Loucy (cell line): ENCODE measurements at regions not wholly inside any gene's neighbourhood (a gene's known extent, or its start where the extent isn't known, plus 50 kb on each side); places are given as distances from the start of the nearest gene placed in this dataset.

Experiments
- H2AFZ ChIP-seq: fragments of 200-600 bp; sonication (generic); 2 replicates; pipeline ENCODE4 v1.6.0; 2016; ENCODE audit warnings: antibody characterized with exemption, mild to moderate bottlenecking, low read length, moderate library complexity
- H3F3A ChIP-seq: fragments of 200-600 bp; 2 replicates; pipeline ENCODE4 v1.6.0; 2016; ENCODE audit warnings: antibody characterized with exemption, low read depth, mild to moderate bottlenecking
- H3K27me3 ChIP-seq: fragments of 200-600 bp; sonication (generic); 2 replicates; pipeline ENCODE4 v1.6.1; 2014; ENCODE audit warnings: low read length, mild to moderate bottlenecking; ENCODE audit not compliant: insufficient read depth, poor library complexity, severe bottlenecking
- H3K36me3 ChIP-seq: fragments of 200-600 bp; sonication (generic); 2 replicates; pipeline ENCODE4 v1.6.1; 2016; ENCODE audit warnings: low read length; ENCODE audit not compliant: insufficient read depth
- H3K4me1 ChIP-seq: fragments of 200-600 bp; sonication (generic); 2 replicates; pipeline ENCODE4 v1.5.1; 2014; ENCODE audit warnings: low read length, mild to moderate bottlenecking; ENCODE audit not compliant: insufficient read depth, poor library complexity, severe bottlenecking
- H3K4me2 ChIP-seq: fragments of 200-600 bp; sonication (generic); 2 replicates; pipeline ENCODE4 v1.6.0; 2014; ENCODE audit warnings: antibody characterized with exemption, low read length, low read depth, mild to moderate bottlenecking; ENCODE audit not compliant: poor library complexity, severe bottlenecking
- H3K4me3 ChIP-seq: fragments of 200-600 bp; sonication (generic); 2 replicates; pipeline ENCODE4 v1.5.1; 2014; ENCODE audit warnings: low read length, mild to moderate bottlenecking, mixed read lengths; ENCODE audit not compliant: poor library complexity, severe bottlenecking
- H3K79me2 ChIP-seq: fragments of 200-600 bp; sonication (generic); 2 replicates; pipeline ENCODE4 v1.6.1; 2014; ENCODE audit warnings: low read length; ENCODE audit not compliant: insufficient read depth
- H3K9ac ChIP-seq: fragments of 200-600 bp; sonication (generic); 2 replicates; pipeline ENCODE4 v1.6.0; 2014; ENCODE audit warnings: mild to moderate bottlenecking, low read depth, low read length, moderate library complexity; ENCODE audit not compliant: poor library complexity, severe bottlenecking
- H3K9me2 ChIP-seq: fragments of 200-600 bp; sonication (generic); replicated peaks from 2 replicates; pipeline ENCODE4 v1.6.1; 2016; ENCODE audit warnings: low read depth, low read length, mixed read lengths
- H3K9me3 ChIP-seq: fragments of 200-600 bp; sonication (generic); 2 replicates; pipeline ENCODE4 v1.6.1; 2014; ENCODE audit warnings: mild to moderate bottlenecking, antibody characterized with exemption, low read length, low read depth; ENCODE audit not compliant: insufficient read depth
- H4K20me1 ChIP-seq: fragments of 200-600 bp; sonication (generic); 2 replicates; pipeline ENCODE4 v1.6.0; 2014; ENCODE audit warnings: antibody characterized with exemption, low read length, mild to moderate bottlenecking; ENCODE audit not compliant: insufficient read depth, poor library complexity, severe bottlenecking
- EZH2phosphoT487 ChIP-seq: fragments of 200-600 bp; IDR thresholded peaks from 2 replicates; pipeline ENCODE4 v1.6.1; 2018; ENCODE audit warnings: antibody characterized with exemption, mild to moderate bottlenecking, moderate library complexity, borderline replicate concordance
- TF ChIP-seq, protein P1 (sequence below): fragments of 200-600 bp; sonication (generic); conservative IDR thresholded peaks from 2 replicates; pipeline ENCODE4 v1.5.1; 2014; ENCODE audit warnings: mild to moderate bottlenecking, antibody characterized with exemption, low read length

DNA sequence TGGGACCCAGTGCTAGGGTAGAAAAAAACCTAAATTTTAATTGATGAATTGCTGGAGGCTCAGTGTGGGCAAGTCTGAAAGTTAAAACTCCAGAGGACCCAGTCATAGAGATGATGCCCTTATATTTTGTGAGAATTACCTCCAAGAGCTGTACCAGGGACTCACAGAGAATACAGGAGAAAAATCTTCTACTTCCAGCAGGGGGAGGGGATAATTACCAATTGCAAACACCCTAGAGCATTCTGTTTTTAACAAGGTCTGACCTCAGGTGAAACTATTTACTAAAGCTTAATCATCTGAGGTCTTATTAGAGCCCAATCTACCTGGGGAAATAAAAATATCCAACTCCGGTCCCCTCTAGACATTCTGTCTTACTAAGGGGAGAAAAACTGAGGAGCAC lies 994.7 kb upstream of the MIR17HG start:
- Histone ChIP-seq H3K27me3 (no peaks in the 10 kb centered on the region), H3K4me3 (no peak overlapping the region), H3K79me2 (no peaks in the 10 kb centered on the region), H3K9me3 (no peaks in the 10 kb centered on the region), H4K20me1 (no peaks in the 10 kb centered on the region), H2AFZ (no peak overlapping the region), H3K4me2 (no peak overlapping the region), H3K9me2 (no peaks in the 10 kb centered on the region), H3K36me3 (no peaks in the 10 kb centered on the region), H3F3A (no peaks in the 10 kb centered on the region), H3K9ac (no peak overlapping the region), H3K4me1 (no peaks in the 10 kb centered on the region)
- TF ChIP-seq, protein P1, sequence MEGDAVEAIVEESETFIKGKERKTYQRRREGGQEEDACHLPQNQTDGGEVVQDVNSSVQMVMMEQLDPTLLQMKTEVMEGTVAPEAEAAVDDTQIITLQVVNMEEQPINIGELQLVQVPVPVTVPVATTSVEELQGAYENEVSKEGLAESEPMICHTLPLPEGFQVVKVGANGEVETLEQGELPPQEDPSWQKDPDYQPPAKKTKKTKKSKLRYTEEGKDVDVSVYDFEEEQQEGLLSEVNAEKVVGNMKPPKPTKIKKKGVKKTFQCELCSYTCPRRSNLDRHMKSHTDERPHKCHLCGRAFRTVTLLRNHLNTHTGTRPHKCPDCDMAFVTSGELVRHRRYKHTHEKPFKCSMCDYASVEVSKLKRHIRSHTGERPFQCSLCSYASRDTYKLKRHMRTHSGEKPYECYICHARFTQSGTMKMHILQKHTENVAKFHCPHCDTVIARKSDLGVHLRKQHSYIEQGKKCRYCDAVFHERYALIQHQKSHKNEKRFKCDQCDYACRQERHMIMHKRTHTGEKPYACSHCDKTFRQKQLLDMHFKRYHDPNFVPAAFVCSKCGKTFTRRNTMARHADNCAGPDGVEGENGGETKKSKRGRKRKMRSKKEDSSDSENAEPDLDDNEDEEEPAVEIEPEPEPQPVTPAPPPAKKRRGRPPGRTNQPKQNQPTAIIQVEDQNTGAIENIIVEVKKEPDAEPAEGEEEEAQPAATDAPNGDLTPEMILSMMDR: no peak
- TF ChIP-seq EZH2phosphoT487: no peak

DNA sequence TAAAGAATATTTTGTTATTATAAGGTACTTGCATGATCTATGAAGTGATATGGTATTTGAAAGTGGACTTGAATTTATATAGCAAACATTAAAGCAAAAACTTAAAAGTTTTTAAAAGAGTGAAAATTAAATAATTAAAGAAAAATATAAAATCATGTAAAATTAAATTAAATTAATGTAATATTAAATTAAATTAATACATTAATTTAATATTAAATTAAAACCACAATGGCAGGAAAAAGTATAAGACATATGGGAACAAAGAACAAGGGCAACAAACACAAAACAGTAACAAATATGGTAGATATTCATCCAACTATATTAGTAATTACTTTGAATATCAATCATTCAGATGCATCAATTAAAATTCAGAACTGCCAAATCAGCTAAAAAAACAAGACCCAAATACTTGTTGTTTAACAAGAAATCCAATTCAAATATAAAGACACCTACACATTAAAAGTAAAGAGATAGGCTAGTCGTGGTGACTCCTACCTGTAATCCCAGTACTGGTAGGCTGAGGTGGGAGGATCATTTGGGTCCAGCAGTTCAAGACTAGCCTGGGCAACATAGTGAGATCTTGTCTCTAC lies 992.2 kb upstream of the MIR17HG start:
- Histone ChIP-seq H4K20me1 (no peaks in the 10 kb centered on the region), H3K36me3 (no peaks in the 10 kb centered on the region), H2AFZ (no peak overlapping the region), H3F3A (no peaks in the 10 kb centered on the region), H3K9me3 (no peaks in the 10 kb centered on the region), H3K79me2 (no peaks in the 10 kb centered on the region), H3K4me2 (no peak overlapping the region), H3K9ac (no peak overlapping the region), H3K4me3 (no peak overlapping the region), H3K9me2 (no peaks in the 10 kb centered on the region), H3K27me3 (no peaks in the 10 kb centered on the region), H3K4me1 (no peaks in the 10 kb centered on the region)
- TF ChIP-seq EZH2phosphoT487: no peak
- TF ChIP-seq, protein P1: no peak

DNA sequence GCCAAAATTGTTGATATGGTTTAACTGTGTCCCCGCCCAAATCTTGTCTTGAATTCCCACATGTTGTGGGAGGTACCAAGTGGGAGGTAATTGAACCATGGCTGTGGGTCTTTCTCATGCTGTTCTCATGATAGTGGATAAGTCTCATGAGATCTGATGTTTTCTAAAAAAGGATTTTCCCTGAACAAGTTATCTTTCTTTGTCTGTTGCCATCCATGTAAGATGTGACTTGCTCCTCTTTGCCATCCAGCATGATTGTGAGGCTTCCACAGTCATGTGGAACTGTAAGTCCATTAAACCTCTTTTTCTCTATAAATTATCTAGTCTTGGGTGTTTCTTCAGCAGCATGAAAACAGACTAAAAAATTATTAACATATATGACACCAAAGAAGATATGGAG lies 986.7 kb upstream of the MIR17HG start:
- H3K79me2 ChIP-seq: no peaks in the 10 kb centered on the region
- H3K27me3 ChIP-seq: no peaks in the 10 kb centered on the region
- no peak overlapping the region for H3K9ac ChIP-seq
- H4K20me1 ChIP-seq: no peaks in the 10 kb centered on the region
- H3K4me3 ChIP-seq: no peak overlapping the region
- no peak overlapping the region for H2AFZ ChIP-seq
- no peaks in the 10 kb centered on the region for H3K4me1 ChIP-seq
- H3K4me2 ChIP-seq: no peak overlapping the region
- no peaks in the 10 kb centered on the region for H3K36me3 ChIP-seq
- no peaks in the 10 kb centered on the region for H3K9me2 ChIP-seq
- no peaks in the 10 kb centered on the region for H3K9me3 ChIP-seq
- TF ChIP-seq, protein P1: no peak
- TF ChIP-seq EZH2phosphoT487: no peak
- no peaks in the 10 kb centered on the region for H3F3A ChIP-seq
